ENCODE measurements at regions not wholly inside any gene's neighbourhood (a gene's known extent, or its start where the extent isn't known, plus 50 kb on each side); places are given as distances from the start of the nearest gene placed in this dataset.

DNA sequence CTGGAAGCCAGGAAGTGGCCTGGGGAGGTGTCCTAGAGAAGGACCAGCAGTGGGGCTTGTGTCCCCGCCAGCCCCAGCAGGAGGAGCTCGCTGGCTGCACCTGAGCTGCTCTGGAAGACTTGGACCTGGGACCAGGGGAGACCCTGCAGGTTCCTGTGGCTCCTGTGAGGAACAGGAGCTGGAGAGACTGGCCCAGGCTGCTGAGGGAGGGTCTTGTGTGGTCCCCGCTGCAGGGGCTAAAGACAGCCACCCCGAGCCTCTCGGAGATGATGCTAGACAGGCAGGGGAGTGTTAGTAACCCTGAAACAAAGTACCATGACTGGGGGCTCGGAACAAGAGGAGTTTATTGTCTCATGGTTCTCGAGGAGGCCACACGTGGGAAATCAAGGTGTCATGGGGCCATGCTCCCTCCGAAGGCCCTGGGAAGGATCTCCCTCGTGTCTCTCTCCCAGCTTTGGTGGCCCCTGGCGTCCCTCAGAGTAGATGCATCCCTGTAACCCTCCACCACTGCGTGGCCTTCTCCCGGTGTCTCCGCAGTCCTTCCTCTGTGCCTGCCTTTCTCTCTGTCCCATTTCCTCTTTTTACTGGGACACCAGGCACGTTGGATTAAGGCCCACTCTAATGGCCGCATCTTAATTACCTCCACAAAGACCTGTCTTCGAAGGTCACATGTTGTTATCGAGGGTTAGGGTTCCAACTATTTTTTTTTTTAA lies 348.4 kb downstream of the GLRX3 start:
- DNase-seq (ENCODE audit: insufficient read length, low spot score) (no peak), FAIRE-seq (no peak)
- TF ChIP-seq, protein P1, sequence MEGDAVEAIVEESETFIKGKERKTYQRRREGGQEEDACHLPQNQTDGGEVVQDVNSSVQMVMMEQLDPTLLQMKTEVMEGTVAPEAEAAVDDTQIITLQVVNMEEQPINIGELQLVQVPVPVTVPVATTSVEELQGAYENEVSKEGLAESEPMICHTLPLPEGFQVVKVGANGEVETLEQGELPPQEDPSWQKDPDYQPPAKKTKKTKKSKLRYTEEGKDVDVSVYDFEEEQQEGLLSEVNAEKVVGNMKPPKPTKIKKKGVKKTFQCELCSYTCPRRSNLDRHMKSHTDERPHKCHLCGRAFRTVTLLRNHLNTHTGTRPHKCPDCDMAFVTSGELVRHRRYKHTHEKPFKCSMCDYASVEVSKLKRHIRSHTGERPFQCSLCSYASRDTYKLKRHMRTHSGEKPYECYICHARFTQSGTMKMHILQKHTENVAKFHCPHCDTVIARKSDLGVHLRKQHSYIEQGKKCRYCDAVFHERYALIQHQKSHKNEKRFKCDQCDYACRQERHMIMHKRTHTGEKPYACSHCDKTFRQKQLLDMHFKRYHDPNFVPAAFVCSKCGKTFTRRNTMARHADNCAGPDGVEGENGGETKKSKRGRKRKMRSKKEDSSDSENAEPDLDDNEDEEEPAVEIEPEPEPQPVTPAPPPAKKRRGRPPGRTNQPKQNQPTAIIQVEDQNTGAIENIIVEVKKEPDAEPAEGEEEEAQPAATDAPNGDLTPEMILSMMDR (IDR thresholded peaks at IDR 0.05; ENCODE audit: insufficient read depth, missing control alignments): no peak

DNA sequence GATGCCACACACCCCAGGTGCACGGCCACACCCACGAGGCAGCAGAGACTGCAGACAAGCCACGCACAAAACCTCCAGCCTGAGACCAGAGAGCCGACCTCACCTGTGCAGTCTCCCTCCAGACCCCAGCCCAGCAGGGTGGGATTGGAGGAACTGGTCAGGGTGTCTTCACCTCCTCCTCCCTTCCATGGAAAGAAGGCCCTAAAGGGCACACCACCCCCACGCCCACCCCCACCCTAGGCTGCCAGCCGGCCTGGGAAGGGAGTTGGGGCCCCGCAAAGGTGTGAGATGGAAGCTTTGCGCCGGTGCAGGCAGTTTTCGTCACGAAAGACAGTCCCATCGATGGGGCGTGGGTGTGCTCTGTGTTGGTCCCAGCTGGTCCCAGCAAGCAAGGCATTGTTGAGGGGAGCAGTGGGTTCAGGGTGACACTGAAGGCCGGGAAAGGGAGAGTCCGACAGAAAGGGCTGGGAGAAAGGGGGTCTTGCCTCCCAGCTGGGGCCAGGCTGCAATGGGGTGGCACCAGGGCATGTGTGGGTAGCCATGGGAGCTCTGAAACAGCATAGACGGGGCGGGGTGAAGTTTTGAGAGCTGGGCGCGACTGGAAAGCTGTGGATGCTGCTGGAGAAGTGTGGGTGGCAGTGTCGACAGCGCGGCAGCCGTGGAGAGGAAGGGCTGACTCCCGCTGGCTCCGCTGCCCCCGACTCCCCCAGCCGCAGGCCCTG lies 349.2 kb downstream of the GLRX3 start:
- FAIRE-seq (no peak), DNase-seq (ENCODE audit: insufficient read length, low spot score) (no peak)
- TF ChIP-seq, protein P1 (IDR thresholded peaks at IDR 0.05; ENCODE audit: insufficient read depth, missing control alignments): no peak

GRCh38 chr10:130485958-130486895 lies 350.0 kb downstream of the GLRX3 start:
- FAIRE-seq (no peak), DNase-seq (ENCODE audit: insufficient read length, low spot score) (no peak)
- TF ChIP-seq, protein P1 (IDR thresholded peaks at IDR 0.05; ENCODE audit: insufficient read depth, missing control alignments): no peak

DNA sequence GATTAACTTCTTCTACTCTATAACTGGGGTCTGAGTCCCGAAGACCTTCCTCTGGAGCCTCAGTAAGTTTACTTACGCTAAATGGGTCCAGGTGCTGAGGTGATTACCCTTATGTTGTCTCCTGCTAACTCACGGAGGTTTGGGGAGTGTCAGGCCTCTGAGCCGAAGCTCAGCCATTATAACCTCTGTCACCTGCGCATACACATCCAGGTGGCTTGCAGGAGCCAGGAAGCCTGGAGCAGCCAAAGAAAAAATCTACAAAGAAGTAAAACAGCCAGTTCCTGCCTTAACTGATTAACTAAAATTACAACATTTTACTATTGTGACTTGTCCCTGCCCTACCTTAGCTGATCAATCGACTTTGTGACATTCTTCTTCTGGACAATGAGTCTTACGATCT lies 350.7 kb downstream of the GLRX3 start:
- FAIRE-seq (no peak), DNase-seq (ENCODE audit: insufficient read length, low spot score) (no peak)
- TF ChIP-seq, protein P1 (IDR thresholded peaks at IDR 0.05; ENCODE audit: insufficient read depth, missing control alignments): no peak

- TF ChIP-seq, protein P1 (IDR thresholded peaks at IDR 0.05; ENCODE audit: insufficient read depth, missing control alignments): no peak
- DNase-seq (ENCODE audit: insufficient read length, low spot score): no peak
- FAIRE-seq: no peak
Observed at GRCh38 chr10:130487566-130487965, 351.4 kb downstream of the GLRX3 start.

DNA sequence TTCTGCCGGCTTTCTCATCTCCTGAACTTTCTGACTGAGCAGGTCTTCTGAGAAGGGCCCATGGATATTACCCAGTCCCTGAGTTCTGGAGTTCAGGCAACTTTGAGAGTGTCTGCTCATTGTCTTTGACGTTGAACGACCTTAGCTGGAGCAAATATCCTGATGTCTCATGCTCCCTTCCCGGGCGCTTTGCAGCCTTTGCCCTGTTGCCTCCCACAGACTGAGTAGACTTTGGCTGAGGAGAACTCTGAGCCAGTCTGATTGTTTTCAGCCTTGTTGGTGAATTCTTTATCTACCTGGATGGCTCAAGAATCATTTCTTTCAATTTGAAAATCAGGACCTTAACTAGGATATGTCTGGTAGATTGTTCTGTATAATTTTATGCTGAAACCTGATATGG lies 353.7 kb downstream of the GLRX3 start:
- TF ChIP-seq, protein P1 (IDR thresholded peaks at IDR 0.05; ENCODE audit: insufficient read depth, missing control alignments): no peak
- FAIRE-seq: no peak

More for the DNA sequence above, 353.7 kb downstream of the GLRX3 start:
- no peak for DNase-seq (ENCODE audit: insufficient read length, low spot score)

Measured in D721Med (cell line).